Activated CD4-positive, CD25-positive, alpha-beta regulatory T cell treated with anti-CD3 and anti-CD28 coated beads, Interleukin-2, amount 50 U/mL, for 24 hours (primary cell): ENCODE measurements at regions not wholly inside any gene's neighbourhood (a gene's known extent, or its start where the extent isn't known, plus 50 kb on each side); places are given as distances from the start of the nearest gene placed in this dataset.

ENCODE experiments used
- ATAC-seq, 2 donors: fragments of 150-1000 bp; cut with Tn5 transposase; one replicate each; pipeline ENCODE4 v1.10.0; 2021; ENCODE audit warnings: mild to moderate bottlenecking in 1 of 2, moderate library complexity in 1 of 2

GRCh38 chr18:21997207-21998143 is 171.9 kb upstream of the GATA6 start:
- no peak for ATAC-seq

DNA sequence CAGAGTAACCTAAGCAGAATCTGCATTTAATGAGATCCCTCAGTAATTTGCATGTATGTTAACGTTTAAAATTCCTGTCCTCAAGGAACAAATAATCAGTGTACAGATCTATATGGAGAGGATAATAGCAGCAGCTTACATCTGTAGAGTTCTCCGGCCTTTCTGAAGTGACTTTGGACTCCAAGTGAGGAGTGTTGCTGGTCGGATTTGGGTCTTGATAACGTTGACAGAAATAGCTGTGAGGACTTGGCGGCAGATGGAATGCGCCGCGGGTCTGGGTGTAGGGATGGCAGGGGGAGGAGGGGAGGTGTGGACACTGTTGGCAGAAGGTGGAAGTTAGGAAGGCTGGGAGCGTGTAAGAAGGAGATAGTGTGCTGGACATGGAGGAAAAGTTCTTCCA is 170.9 kb upstream of the GATA6 start:
- no peak for ATAC-seq

- no peak for ATAC-seq
Observed at GRCh38 chr18:22001912-22002487, 167.4 kb upstream of the GATA6 start.

- ATAC-seq: no peak
Observed at GRCh38 chr18:22005191-22005841, 164.1 kb upstream of the GATA6 start.

DNA sequence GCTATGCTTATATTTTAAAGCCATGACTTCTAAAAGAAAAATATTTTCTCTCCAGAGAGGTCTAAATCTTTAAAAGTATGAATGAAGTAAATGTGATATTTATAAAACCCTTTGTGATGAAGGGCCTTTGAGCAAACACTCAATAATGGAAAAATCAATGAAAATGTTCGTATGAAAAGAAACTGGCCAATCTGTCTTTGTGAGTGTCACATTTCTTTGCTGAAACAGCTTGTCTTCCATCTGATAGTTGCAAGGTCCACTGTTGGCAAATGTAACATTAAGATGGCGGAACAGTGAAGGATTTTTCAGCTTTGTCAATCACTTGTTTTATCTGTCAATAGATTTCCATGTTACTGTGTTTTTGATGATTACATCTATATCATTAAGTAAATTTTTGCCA is 162.9 kb upstream of the GATA6 start:
- no peak for ATAC-seq

GRCh38 chr18:22009242-22009641 is 160.1 kb upstream of the GATA6 start:
- no peak for ATAC-seq

DNA sequence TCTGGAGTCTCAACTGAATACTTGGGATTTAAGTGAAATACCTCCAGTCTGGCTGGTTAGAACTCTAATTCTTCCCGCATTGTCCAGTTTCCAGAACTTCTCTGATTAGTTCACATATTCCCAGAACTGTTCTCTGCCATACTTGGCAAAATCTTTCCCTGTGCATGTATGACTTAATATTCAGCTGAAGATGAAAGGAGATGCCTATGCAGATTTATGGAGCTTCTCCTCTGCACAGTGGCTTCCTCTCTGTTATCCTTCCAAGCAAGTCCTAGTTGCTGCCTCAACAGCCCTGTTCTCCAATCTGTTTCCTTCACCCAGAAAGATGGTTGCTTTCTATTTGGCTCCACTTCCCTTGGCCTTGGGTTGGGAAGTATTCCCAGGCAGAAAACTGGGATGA is 155.4 kb upstream of the GATA6 start:
- no peak for ATAC-seq

- ATAC-seq: no peak
Observed at GRCh38 chr18:22015156-22015555, 154.2 kb upstream of the GATA6 start.

GRCh38 chr18:22018366-22018765 is 151.0 kb upstream of the GATA6 start:
- ATAC-seq: no peak

- ATAC-seq: no peak
Observed at GRCh38 chr18:22019193-22019592, 150.2 kb upstream of the GATA6 start.

DNA sequence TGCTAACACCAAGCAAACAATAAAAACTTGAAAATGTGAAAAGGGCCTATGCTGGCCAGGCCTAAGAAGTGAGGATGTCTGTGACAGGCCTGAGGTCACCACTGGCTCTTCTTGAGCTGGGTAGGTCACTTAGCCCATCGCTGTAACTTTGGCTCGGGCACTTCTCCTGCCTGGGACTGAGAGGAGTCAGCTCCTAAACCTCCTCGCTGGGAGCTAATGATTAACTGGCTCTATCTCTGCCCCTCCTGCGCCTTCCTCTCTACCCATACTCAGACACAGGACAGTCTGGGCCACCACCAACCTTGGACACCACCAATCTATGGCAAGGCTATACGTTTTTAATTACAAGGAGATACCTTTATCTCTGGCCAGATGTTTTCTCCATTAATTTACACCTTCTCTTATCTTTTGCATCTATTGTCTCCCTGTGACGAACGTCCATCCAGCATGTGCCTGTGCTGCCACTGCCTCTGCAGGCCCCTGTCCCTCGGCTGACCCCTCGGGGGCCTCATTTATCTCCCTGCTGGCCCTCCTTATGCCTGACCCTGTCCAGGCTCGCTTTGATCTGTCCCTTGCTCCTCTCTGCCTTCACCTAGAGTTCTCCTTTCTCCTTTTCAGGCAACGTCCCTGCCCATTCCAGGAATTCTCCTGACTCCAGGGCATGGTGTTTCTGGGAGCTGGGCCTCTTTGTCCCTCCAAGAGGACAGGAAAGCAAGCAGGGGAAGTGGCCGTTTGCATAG is 149.1 kb upstream of the GATA6 start:
- ATAC-seq: no peak

DNA sequence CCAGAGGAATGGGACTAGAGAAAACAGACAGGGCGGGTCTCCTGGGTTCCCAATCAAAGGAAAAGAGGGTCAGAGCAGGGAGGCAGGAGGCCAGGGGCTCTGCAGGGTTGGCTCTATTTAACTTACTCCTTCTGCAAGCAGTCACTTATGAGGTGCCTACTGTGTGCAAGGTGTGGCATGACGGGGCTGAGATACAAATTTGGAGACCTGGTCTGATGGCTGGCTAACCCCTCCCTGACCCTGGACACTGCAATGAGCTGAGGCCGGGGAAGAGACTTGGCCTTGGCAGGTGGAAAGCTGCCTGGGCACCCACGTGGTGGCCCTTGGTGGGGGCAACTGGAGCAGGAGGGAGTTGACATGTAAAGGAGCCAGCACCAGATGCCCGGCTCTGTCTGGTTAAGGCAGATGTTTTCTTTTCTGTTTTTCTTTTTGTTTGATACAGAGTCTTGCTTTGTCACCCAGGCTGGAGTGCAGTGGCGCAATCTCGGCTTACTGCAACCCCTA is 148.5 kb upstream of the GATA6 start:
- no peak for ATAC-seq

GRCh38 chr18:22021701-22022100 is 147.7 kb upstream of the GATA6 start:
- no peak for ATAC-seq

DNA sequence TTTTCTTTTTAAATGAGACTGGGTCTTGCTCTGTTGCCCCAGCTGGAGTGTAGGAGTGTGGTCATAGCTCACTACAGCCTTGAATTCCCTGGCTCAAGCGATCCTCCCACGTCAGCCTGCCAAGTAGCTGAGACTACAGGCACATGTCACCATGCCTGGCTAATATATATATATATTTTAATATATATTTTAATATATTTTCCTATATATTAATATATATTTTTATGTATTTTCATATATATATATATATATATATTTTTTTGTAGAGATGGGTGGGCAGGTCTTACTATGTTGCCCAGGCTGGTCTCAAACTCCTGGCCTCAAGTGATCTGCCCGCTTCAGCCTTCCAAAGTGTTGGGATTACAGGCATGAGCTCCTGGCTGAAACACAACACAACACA is 144.5 kb upstream of the GATA6 start:
- no peak for ATAC-seq

DNA sequence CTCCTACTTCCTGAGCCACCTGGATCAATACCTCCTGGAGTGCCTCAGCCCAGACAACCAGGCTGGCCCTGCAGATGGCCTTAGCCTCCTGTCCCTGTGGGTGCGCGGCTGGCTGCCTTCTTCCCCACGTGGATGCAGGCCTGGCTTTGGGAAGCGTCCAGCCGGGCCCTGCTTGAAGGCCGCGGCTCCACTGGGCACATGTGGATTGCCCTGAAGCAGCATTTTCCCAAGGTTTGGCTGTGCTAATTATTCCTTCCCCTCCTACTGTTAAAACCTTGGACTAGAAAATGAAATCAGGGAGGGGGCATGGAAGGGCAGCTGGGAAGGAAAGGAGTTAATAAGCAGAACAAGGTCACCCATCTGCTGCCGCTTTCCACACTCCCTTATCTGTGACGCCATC is 143.0 kb upstream of the GATA6 start:
- ATAC-seq: no peak

- ATAC-seq: no peak
Observed at GRCh38 chr18:22026889-22027288, 142.5 kb upstream of the GATA6 start.

GRCh38 chr18:22031611-22032010 is 137.8 kb upstream of the GATA6 start:
- ATAC-seq: no peak

DNA sequence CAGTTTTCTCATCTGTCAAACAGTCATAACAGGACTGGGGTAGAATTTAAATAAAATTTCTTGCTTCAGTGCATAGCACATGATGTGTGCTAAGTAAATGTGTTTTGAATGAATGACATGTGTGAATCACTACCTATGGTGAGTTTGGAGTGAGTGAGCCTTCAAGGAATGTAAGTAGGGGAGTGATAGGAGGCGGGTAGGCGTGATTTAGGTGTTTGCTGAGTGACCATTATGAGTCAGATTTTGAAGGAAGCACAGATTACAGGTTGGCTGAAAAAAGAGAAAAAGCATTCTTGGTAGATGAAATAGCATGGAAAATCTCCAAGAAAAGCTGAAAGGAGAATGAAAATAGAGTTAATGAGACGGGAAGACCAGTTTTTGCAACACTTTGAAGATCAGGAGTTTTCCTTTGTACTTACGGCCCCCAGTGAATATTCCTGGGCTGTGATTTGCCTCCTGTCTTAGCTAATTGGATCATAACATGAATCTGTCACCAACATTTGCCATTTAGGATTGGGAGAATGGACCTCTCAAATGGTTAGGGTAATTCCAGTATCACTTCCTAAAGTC is 136.9 kb upstream of the GATA6 start:
- no peak for ATAC-seq

GRCh38 chr18:22033085-22033484 is 136.3 kb upstream of the GATA6 start:
- ATAC-seq: no peak

- no peak for ATAC-seq
Observed at GRCh38 chr18:22034276-22034675, 135.1 kb upstream of the GATA6 start.

GRCh38 chr18:22040533-22040932 is 128.9 kb upstream of the GATA6 start:
- no peak for ATAC-seq

DNA sequence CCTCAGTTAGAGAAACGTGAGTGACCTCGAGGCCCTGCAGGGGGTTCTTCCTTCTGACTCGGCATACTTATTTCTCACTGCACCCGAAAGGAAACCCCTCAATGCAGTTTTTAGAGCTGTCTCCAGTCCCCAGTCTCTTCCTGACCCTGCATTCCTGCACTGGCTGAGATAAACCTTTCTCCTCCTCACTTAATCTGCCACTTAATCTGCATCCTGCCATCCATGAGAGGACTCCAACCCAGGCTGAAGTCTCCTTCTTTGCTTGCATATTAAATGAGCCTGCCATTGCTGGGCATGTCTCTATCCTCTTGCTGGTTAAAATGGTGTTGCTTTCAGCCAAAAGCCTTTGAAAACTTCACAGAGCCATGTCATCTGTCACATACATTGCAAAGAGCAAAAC is 125.6 kb upstream of the GATA6 start:
- no peak for ATAC-seq
